SJCRH30 (cell line): ENCODE measurements at regions not wholly inside any gene's neighbourhood (a gene's known extent, or its start where the extent isn't known, plus 50 kb on each side); places are given as distances from the start of the nearest gene placed in this dataset.

ENCODE experiments used
- DNase-seq, 2 experiments: peaks; one replicate each; pipeline ENCODE4 v3.0.0-alpha.2; 2015 to 2020
- H3K27ac ChIP-seq: fragments of 250-450 bp; sonication (Bioruptor Pico); 2 replicates; pipeline ENCODE4 v1.5.1; 2020; ENCODE audit warnings: mild to moderate bottlenecking, moderate library complexity
- H3K27me3 ChIP-seq: fragments of 250-450 bp; sonication (Bioruptor Pico); 2 replicates; pipeline ENCODE4 v1.5.1; 2020; ENCODE audit warnings: mild to moderate bottlenecking, moderate library complexity
- H3K36me3 ChIP-seq: fragments of 250-450 bp; sonication (Bioruptor Pico); 2 replicates; pipeline ENCODE4 v1.5.1; 2020; ENCODE audit warnings: mild to moderate bottlenecking, moderate library complexity
- H3K4me1 ChIP-seq: fragments of 250-450 bp; sonication (Bioruptor Pico); 2 replicates; pipeline ENCODE4 v1.5.1; 2020; ENCODE audit warnings: mild to moderate bottlenecking, moderate library complexity
- H3K4me3 ChIP-seq: fragments of 250-450 bp; sonication (Bioruptor Pico); 2 replicates; pipeline ENCODE4 v1.5.1; 2020; ENCODE audit warnings: mild to moderate bottlenecking, moderate library complexity
- H3K9me3 ChIP-seq: fragments of 250-450 bp; sonication (Bioruptor Pico); replicated peaks from 2 replicates; pipeline ENCODE4 v1.5.1; 2020; ENCODE audit warnings: mild to moderate bottlenecking, moderate library complexity

DNA sequence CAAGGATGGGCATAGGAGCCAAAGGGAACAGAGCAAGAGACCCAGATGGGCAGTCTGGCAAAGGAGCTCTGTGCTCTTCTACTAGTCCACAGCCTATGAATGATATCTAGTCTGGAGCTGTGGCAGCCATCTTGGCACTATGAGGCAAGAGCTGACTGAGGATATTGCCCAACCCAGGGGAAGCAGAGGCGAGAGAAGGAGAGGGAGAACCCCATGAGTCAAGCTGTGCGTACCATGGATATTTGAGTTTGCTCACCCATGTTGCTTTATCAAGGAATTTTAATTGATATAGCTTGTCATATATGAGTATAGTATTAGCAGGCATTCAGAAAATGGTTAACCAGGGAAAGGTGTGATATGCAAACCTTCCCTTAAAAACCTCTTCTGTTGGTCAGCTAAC lies 420.9 kb downstream of the PRDM2 start:
- DNase-seq = no peak
- H3K27ac ChIP-seq = no peak overlapping the region
- no peaks in the 10 kb centered on the region for H3K4me1 ChIP-seq
- H3K4me3 ChIP-seq = no peak overlapping the region
- H3K9me3 ChIP-seq = no peaks in the 10 kb centered on the region
- H3K36me3 ChIP-seq = no peaks in the 10 kb centered on the region
- 0 out of 2 replicates have a peak, but pooled peaks cover 6% of the 10 kb centered on the region for H3K27me3 ChIP-seq

DNA sequence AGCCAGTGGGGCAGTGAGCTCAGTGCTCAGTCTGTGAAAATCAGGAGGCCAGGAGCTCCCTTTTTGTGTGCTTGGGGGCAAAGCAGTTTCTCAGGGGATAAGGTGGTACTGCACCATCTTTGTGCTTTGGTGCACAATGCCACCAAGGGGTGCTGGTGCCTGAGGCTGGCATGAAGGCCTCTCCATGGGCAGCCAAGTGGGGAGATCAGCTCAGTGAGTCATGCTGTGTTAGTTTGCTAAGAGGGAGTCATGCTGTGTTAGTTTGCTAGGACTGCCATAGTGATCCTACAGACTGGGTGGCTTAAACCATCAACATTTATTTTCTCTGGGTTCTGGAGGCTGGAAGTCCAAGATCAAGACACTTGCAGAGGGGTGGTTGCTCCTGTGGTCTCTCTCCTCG lies 428.1 kb downstream of the PRDM2 start:
- H3K9me3 ChIP-seq = no peaks in the 10 kb centered on the region
- no peak overlapping the region for H3K4me3 ChIP-seq
- 0 out of 2 replicates have a peak, but pooled peaks cover 6% of the 10 kb centered on the region for H3K27me3 ChIP-seq
- H3K27ac ChIP-seq = no peak overlapping the region
- DNase-seq = no peak
- H3K36me3 ChIP-seq = no peaks in the 10 kb centered on the region
- H3K4me1 ChIP-seq = no peaks in the 10 kb centered on the region

DNA sequence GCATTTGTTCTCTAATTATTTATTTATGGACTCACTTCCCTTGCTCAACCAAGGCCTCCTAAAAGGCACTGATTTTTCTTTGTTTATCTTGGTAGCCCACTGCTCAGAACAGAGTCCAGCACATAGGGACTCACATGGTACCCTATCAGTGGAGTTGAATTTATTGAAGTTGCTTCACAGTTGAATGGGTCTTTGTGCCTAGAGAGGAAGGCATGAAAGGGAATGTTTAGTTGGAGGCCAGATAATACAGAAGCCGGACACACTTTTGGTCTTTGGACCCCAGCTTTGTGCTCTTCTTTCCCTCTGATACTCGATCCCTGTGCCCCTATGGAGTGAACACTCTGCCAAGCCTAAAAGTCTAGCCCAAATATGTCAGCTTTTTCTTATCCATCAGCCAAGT lies 429.0 kb downstream of the PRDM2 start:
- Histone ChIP-seq H3K27me3 (0 out of 2 replicates have a peak, but pooled peaks cover 6% of the 10 kb centered on the region), H3K4me3 (no peak overlapping the region), H3K36me3 (no peaks in the 10 kb centered on the region), H3K4me1 (no peaks in the 10 kb centered on the region), H3K9me3 (no peaks in the 10 kb centered on the region), H3K27ac (no peak overlapping the region)
- no peak for DNase-seq

DNA sequence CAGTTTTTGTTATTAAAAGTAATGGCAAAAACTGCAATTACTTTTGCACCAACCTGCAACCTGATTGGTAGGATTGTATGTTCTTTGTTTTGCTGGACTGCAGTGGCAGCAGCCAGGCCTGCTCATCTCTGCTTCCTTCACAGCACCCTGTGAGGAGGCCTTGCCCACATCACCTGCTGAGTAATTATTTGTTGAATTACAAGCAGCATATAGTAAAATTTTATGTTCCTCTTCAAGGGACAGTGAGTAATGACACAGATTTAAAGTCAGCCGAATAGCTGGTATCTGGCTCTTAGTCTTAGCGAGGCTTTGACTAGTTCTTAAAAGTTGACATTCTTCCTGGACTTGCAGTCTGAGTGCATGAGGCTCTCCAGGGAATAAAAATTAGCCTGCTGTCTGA lies 435.1 kb downstream of the PRDM2 start:
- H3K27ac ChIP-seq = no peak overlapping the region
- H3K4me1 ChIP-seq = no peaks in the 10 kb centered on the region
- H3K4me3 ChIP-seq = no peak overlapping the region
- no peaks in the 10 kb centered on the region for H3K27me3 ChIP-seq
- H3K9me3 ChIP-seq = no peaks in the 10 kb centered on the region
- H3K36me3 ChIP-seq = no peaks in the 10 kb centered on the region
- no peak for DNase-seq

DNA sequence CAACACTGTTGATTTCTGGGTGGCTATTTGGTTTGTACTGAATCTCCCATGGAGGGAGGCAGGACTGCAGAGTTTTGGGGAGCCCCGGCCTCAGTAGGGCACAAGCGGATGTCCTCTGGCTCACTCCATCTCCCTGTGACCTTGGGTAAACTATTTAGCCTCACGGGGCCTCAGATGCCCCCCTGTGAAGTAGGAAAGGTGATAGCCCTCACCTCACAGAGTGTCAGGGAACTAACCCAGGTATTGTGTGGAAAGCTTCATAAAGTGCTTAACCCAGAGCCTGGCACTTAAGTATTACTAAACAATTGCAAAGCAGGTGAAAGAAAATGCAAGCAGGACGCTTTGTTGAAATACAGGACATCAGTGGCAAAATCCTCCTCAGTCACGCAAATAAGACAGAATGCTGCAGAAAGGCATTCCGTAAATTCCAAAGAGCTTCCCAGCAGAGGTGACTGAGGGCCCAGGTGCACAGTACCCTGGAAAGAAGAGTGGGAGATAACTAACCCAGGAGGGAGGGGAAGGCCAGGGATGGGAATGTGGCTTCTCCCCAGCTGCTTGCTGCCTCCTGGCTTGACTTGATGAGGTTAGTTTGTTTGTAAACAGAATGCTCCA lies 436.3 kb downstream of the PRDM2 start:
- Histone ChIP-seq H3K36me3 (no peaks in the 10 kb centered on the region), H3K9me3 (no peaks in the 10 kb centered on the region), H3K27me3 (peaks cover 4% of the 10 kb centered on the region; the same call in 1 of the 2 replicates), H3K4me1 (no peaks in the 10 kb centered on the region), H3K27ac (no peak overlapping the region), H3K4me3 (no peak overlapping the region)
- DNase-seq = no peak

DNA sequence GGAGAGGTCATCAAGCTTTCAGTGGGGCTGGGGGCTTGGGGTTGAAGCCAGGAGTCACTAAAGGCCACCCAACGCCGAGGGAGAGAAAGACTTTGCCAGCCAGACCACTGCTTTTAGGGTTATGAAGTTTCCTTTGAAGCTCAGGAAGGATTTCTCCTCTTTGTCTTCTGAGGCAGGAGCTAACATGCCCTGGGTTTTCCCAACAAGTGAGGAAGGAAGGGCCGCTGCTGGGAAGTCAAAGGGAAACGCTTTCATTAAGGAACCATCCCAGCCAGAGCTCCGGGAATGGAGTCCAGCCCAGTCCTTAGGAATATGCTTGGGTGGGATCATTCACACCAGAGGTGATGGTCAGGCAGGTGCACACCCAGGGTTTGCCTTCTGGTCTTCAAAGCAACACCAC lies 436.9 kb downstream of the PRDM2 start:
- no peak overlapping the region for H3K27ac ChIP-seq

DNA sequence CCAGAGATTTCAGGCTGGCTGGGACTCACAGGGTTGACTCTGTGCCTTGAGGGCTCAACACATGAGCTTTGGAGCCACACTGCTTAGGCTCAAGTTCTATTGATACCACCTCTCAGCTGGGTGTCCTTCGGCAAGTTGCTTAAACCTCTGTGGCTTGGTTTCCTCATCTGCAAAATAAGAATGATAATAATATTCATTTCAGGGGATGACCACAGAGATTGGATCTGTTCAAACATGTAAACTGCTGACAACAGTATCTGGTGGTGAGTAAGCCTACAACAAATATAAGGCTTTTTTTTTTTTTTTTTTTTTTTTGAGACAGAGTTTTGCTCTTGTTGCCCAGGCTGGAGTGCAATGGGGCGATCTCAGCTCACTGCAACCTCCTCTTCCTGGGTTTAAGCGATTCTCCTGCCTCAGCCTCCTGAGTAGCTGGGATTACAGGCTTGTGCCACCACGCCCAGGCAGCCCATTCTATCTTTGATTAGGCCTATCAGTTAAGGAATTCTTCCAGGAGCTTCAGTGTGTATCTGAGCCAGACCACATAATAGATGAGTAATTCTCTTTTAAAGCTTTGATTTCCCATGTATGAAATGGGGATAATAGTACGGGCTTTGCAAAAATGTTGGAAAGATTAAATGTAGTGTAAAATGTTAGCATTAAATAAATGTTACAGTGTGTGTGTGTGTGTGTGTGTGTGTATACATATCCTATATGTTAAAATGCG lies 437.6 kb downstream of the PRDM2 start:
- Histone ChIP-seq H3K27ac (no peak overlapping the region), H3K9me3 (no peaks in the 10 kb centered on the region), H3K4me3 (no peak overlapping the region), H3K27me3 (peaks cover 8% of the 10 kb centered on the region), H3K36me3 (no peaks in the 10 kb centered on the region), H3K4me1 (no peaks in the 10 kb centered on the region)
- DNase-seq = no peak

More for the DNA sequence above, 436.9 kb downstream of the PRDM2 start:
- no peaks in the 10 kb centered on the region for H3K36me3 ChIP-seq
- H3K4me1 ChIP-seq = no peaks in the 10 kb centered on the region
- H3K4me3 ChIP-seq = no peak overlapping the region
- DNase-seq = no peak
- peaks cover 4% of the 10 kb centered on the region; the same call in 1 of the 2 replicates for H3K27me3 ChIP-seq
- no peaks in the 10 kb centered on the region for H3K9me3 ChIP-seq

DNA sequence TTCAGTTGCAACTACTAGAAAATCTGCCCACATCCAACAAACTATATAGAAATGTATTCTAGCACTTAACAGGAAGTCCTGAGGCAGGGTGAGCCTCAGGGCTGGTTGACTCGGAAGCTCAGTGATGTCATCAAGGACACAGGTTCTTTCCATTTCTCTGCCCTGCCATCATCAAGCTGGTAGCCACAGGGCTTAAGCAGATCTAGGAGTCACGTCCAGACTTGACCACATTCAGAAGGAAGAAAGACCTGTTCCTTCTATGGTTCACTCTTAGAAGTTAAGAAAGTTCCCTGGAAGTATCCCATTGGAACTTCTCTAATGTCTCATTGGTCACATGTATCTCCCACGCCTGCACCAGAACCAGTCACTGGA lies 438.1 kb downstream of the PRDM2 start:
- peaks cover 13% of the 10 kb centered on the region for H3K27me3 ChIP-seq
- H3K4me3 ChIP-seq = no peak overlapping the region
- no peaks in the 10 kb centered on the region for H3K4me1 ChIP-seq
- H3K36me3 ChIP-seq = no peaks in the 10 kb centered on the region
- H3K9me3 ChIP-seq = no peaks in the 10 kb centered on the region
- no peak for DNase-seq
- no peak overlapping the region for H3K27ac ChIP-seq

DNA sequence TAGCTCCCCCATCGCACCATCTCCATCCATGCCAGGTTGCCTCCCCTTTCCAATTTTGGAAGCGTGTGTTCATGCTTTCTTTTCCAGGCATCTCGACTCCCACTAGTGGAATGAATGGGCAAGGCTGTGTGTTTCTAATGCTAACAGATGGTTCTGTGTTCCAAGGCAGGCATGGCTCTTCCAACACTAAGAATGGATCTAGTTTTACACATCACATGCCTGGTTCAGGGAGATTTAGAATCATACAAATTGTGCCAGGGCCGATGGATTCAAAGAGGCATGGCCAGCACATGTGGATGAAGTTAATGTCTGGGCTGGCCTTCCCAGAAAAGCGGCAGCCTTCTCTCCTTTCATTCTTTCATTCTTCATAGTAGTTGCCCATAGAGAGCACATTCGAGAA lies 438.7 kb downstream of the PRDM2 start:
- no peak overlapping the region for H3K27ac ChIP-seq

DNA sequence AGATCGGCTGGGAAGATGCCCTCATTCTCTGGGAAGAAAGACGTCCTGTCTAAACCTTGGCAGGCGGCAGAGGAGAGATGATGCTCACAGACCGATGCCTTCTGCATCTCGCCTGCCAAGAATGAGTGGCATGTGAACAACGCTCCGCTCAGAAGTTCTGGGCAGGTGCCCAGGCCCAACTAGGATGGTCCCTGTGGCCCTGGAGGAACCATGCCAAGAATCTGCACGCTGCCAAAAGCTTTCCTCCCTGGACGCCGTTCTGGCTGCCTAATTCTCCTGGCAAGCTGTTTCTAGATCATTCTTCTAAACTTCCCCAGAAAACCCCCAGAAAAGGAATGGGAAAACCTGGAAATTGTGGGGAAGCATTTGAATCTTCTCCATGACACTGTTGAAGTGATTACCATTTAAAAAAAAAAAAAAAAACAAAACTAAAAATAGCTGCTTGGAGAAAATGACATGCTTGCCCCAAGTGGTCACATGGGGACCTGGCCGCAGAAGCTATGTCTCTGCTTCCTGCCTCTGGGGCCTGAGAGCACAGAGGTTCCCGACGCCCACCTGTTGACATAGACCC lies 440.9 kb downstream of the PRDM2 start:
- H3K27me3 ChIP-seq = peaks cover 13% of the 10 kb centered on the region
- H3K27ac ChIP-seq = no peak overlapping the region
- H3K4me3 ChIP-seq = no peak overlapping the region
- DNase-seq = no peak
- H3K9me3 ChIP-seq = no peaks in the 10 kb centered on the region
- H3K4me1 ChIP-seq = no peaks in the 10 kb centered on the region
- no peaks in the 10 kb centered on the region for H3K36me3 ChIP-seq

More for the DNA sequence above, 438.7 kb downstream of the PRDM2 start:
- DNase-seq = no peak
- H3K27me3 ChIP-seq = peaks cover 13% of the 10 kb centered on the region
- H3K4me3 ChIP-seq = no peak overlapping the region
- H3K4me1 ChIP-seq = no peaks in the 10 kb centered on the region
- H3K9me3 ChIP-seq = no peaks in the 10 kb centered on the region
- H3K36me3 ChIP-seq = no peaks in the 10 kb centered on the region

DNA sequence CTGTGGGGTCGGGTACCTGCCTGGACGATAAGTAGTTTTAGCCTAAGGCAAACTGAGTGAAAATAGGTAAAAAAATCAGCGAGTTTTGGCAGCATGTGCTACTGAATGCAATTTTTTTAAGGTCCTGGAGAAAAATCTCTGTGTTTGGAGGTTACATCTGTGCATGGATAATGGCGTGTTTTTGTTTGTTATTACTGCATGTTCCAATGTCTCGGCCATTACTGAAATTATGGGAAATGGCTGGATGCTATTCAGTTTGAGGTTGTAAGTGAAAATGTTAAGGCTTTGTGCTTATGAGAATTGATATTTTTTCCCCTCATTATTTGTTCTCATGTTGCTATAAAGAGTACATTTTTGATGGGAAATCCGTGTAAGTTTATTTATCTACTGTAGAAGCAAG lies 441.7 kb downstream of the PRDM2 start:
- Histone ChIP-seq H3K27ac (no peak overlapping the region), H3K36me3 (no peaks in the 10 kb centered on the region), H3K9me3 (no peaks in the 10 kb centered on the region), H3K27me3 (peaks cover 13% of the 10 kb centered on the region), H3K4me1 (no peaks in the 10 kb centered on the region), H3K4me3 (no peak overlapping the region)
- DNase-seq = no peak

DNA sequence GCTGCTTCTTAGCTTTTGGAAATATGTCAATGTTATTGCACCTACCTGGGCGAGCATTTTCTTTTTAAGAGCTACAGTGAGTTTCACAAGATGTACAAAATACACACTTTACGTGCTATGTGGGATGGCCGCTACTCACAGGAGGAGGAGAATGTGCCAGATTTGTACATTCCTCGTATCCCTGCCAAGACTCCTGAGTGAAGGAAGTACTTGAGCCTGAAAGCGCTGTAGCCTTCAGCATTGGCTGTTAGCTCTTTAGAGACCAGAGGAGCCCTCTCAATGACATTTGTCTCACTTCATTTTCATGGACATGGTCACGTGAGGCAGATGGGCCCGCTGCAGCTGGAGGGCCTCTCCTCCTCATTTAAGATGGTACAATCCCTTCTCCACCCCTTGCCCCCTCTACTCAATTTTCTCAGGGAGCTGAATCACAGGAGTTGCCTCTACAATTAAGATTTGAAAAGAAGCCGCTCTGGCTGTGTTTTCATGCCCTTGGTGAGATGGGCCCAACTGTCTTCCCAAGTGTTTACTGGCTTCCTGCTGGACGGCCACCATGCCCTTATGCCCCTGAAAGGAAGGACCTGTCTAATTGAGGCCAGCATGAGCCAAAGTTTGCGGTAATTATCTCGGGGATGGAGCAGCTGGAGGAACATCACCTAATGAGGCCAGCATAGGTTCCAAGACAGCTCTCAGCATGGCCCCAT lies 442.6 kb downstream of the PRDM2 start:
- Histone ChIP-seq H3K4me1 (no peaks in the 10 kb centered on the region), H3K36me3 (no peaks in the 10 kb centered on the region), H3K27me3 (peaks cover 13% of the 10 kb centered on the region), H3K27ac (no peak overlapping the region), H3K9me3 (no peaks in the 10 kb centered on the region), H3K4me3 (no peak overlapping the region)
- no peak for DNase-seq

DNA sequence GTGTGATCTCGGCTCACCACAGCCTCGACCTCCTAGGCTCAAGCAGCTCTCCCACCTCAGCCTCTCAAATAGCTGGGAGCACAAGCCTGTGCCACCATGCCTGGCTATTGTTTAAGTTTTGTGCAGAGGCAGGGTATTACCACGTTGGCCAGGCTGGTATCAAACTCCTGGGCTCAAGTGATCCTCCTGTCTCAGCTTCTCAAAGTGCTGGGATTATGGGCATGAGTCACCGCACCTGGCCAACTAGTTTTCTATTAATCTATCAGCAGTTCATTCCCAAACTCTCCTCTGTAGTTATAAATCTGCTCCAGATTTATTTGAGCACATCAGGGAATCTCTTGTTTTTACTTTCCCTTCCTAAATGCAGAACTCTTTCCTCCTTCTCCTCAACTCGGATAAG lies 443.8 kb downstream of the PRDM2 start:
- Histone ChIP-seq H3K9me3 (no peaks in the 10 kb centered on the region), H3K4me1 (no peaks in the 10 kb centered on the region), H3K4me3 (no peak overlapping the region), H3K27ac (no peak overlapping the region), H3K36me3 (no peaks in the 10 kb centered on the region), H3K27me3 (peaks cover 13% of the 10 kb centered on the region)
- DNase-seq = no peak

DNA sequence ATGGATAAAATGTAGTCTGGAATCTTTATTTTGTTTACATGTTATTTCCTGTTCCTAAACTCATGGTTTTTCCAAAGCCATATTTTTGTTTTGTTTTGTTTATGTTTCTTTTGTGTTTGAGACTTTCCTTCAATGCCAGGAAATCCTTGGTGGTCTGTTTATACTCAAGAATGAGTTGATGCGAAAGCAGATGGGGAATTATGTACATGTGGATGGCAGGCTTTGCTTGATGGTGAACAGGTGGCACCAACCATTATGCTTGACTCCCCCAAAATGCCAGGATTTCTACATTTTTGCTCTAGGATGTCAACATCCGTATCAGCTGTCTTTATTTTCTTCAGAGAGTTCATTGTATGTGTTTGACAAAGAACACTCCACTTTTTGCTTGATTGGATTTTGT lies 448.5 kb downstream of the PRDM2 start:
- Histone ChIP-seq H3K27ac (no peak overlapping the region), H3K4me1 (no peaks in the 10 kb centered on the region), H3K27me3 (no peaks in the 10 kb centered on the region), H3K36me3 (no peaks in the 10 kb centered on the region), H3K4me3 (no peak overlapping the region), H3K9me3 (no peaks in the 10 kb centered on the region)
- no peak for DNase-seq

DNA sequence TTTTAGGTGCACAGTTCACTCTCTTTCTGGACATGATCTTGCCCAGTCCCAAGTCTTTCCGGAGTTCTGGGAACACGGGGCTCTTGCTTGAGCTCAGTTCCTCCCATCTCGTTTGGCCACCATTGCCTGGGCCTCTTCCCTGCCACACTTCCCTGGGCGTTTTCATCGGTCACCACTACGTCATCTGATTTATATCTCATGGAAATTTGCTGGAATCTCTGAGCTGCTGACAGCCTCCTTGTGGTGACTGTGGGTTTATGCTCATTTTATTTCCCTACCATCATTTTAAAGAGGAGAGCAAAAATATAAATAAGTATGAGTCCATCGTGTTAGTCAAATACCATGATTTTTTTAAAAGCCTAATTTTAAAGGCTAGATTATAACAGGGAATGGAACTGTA lies 449.1 kb upstream of the KAZN start:
- no peaks in the 10 kb centered on the region for H3K9me3 ChIP-seq
- H3K4me3 ChIP-seq = no peak overlapping the region
- DNase-seq = no peak
- H3K27ac ChIP-seq = no peak overlapping the region
- H3K4me1 ChIP-seq = no peaks in the 10 kb centered on the region
- H3K36me3 ChIP-seq = no peaks in the 10 kb centered on the region
- H3K27me3 ChIP-seq = no peaks in the 10 kb centered on the region
